ENCODE measurements at regions not wholly inside any gene's neighbourhood (a gene's known extent, or its start where the extent isn't known, plus 50 kb on each side); places are given as distances from the start of the nearest gene placed in this dataset.

GRCh38 chr9:73536403-73536802, 384.7 kb downstream of the ANXA1 start:
- Histone ChIP-seq H3K9me2 (replicated peaks; ENCODE audit: control insufficient read depth, low read length) (no peaks in the 10 kb centered on the region), H3K4me3 (ENCODE audit: low read length) (no peak overlapping the region), H3K4me2 (ENCODE audit: low read length) (no peak overlapping the region), H3K4me1 (ENCODE audit: control insufficient read depth, low read length) (no peaks in the 10 kb centered on the region), H3K27me3 (ENCODE audit: control insufficient read depth, low read length) (no peaks in the 10 kb centered on the region), H4K20me1 (ENCODE audit: control insufficient read depth, insufficient read depth, low read depth, low read length) (no peaks in the 10 kb centered on the region), H3K9me3 (ENCODE audit: control insufficient read depth, insufficient read depth, low read length) (no peaks in the 10 kb centered on the region), H3K27ac (ENCODE audit: low read depth, low read length) (no peak overlapping the region), H3F3A (ENCODE audit: control insufficient read depth, insufficient read depth) (no peaks in the 10 kb centered on the region), H3K36me3 (ENCODE audit: control insufficient read depth, low read length) (no peaks in the 10 kb centered on the region), H3K79me2 (ENCODE audit: control insufficient read depth, low read length) (no peaks in the 10 kb centered on the region)
- TF ChIP-seq, protein P1, sequence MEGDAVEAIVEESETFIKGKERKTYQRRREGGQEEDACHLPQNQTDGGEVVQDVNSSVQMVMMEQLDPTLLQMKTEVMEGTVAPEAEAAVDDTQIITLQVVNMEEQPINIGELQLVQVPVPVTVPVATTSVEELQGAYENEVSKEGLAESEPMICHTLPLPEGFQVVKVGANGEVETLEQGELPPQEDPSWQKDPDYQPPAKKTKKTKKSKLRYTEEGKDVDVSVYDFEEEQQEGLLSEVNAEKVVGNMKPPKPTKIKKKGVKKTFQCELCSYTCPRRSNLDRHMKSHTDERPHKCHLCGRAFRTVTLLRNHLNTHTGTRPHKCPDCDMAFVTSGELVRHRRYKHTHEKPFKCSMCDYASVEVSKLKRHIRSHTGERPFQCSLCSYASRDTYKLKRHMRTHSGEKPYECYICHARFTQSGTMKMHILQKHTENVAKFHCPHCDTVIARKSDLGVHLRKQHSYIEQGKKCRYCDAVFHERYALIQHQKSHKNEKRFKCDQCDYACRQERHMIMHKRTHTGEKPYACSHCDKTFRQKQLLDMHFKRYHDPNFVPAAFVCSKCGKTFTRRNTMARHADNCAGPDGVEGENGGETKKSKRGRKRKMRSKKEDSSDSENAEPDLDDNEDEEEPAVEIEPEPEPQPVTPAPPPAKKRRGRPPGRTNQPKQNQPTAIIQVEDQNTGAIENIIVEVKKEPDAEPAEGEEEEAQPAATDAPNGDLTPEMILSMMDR (IDR thresholded peaks at IDR 0.05; ENCODE audit: low read depth, low read length, poor library complexity, severe bottlenecking), result no peak
- TF ChIP-seq EZH2phosphoT487 (IDR thresholded peaks at IDR 0.05; ENCODE audit: borderline replicate concordance, low read length), result no peak

GRCh38 chr9:73537561-73537960, 385.9 kb downstream of the ANXA1 start:
- H3K4me1 ChIP-seq (ENCODE audit: control insufficient read depth, low read length), result no peaks in the 10 kb centered on the region
- H3F3A ChIP-seq (ENCODE audit: control insufficient read depth, insufficient read depth), result no peaks in the 10 kb centered on the region
- H3K27me3 ChIP-seq (ENCODE audit: control insufficient read depth, low read length), result no peaks in the 10 kb centered on the region
- H3K4me3 ChIP-seq (ENCODE audit: low read length), result no peak overlapping the region
- no peaks in the 10 kb centered on the region for H4K20me1 ChIP-seq (ENCODE audit: control insufficient read depth, insufficient read depth, low read depth, low read length)
- H3K9me2 ChIP-seq (replicated peaks; ENCODE audit: control insufficient read depth, low read length), result no peaks in the 10 kb centered on the region
- TF ChIP-seq, protein P1 (IDR thresholded peaks at IDR 0.05; ENCODE audit: low read depth, low read length, poor library complexity, severe bottlenecking), result no peak
- TF ChIP-seq EZH2phosphoT487 (IDR thresholded peaks at IDR 0.05; ENCODE audit: borderline replicate concordance, low read length), result no peak
- no peak overlapping the region for H3K4me2 ChIP-seq (ENCODE audit: low read length)
- H3K27ac ChIP-seq (ENCODE audit: low read depth, low read length), result no peak overlapping the region
- no peaks in the 10 kb centered on the region for H3K9me3 ChIP-seq (ENCODE audit: control insufficient read depth, insufficient read depth, low read length)
- no peaks in the 10 kb centered on the region for H3K79me2 ChIP-seq (ENCODE audit: control insufficient read depth, low read length)
- H3K36me3 ChIP-seq (ENCODE audit: control insufficient read depth, low read length), result no peaks in the 10 kb centered on the region

DNA sequence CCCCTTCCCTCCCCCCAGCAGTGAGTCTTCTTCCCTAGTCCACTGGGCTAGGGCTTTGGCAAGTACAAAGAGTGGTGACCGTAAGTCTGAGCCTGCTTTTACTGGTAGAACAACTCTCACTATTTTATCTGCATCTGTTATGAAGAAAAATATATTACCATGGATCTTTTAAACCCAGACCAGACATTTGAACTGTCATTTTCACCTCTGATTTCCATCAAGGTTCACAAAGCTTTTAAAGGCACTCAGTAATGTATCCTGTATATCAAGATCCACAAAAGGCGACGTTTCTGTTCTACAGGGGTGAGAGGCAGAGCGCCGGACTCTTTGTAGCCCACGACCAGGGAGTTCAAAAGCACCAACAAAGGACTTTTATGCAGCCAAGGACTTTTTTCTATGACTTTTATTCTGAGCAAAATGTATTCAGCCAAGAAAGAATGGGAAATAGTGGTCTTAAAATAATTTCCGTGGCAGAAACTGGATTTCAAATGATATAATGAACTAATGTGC, 388.3 kb downstream of the ANXA1 start:
- H3K4me2 ChIP-seq (ENCODE audit: low read length), result no peak overlapping the region
- H3K79me2 ChIP-seq (ENCODE audit: control insufficient read depth, low read length), result no peaks in the 10 kb centered on the region
- no peaks in the 10 kb centered on the region for H3K27me3 ChIP-seq (ENCODE audit: control insufficient read depth, low read length)
- no peaks in the 10 kb centered on the region for H4K20me1 ChIP-seq (ENCODE audit: control insufficient read depth, insufficient read depth, low read depth, low read length)
- H3K36me3 ChIP-seq (ENCODE audit: control insufficient read depth, low read length), result no peaks in the 10 kb centered on the region
- no peak overlapping the region for H3K27ac ChIP-seq (ENCODE audit: low read depth, low read length)
- H3K4me3 ChIP-seq (ENCODE audit: low read length), result no peak overlapping the region
- TF ChIP-seq, protein P1 (IDR thresholded peaks at IDR 0.05; ENCODE audit: low read depth, low read length, poor library complexity, severe bottlenecking), result no peak
- no peak for TF ChIP-seq EZH2phosphoT487 (IDR thresholded peaks at IDR 0.05; ENCODE audit: borderline replicate concordance, low read length)
- H3K4me1 ChIP-seq (ENCODE audit: control insufficient read depth, low read length), result no peaks in the 10 kb centered on the region
- no peaks in the 10 kb centered on the region for H3F3A ChIP-seq (ENCODE audit: control insufficient read depth, insufficient read depth)
- no peaks in the 10 kb centered on the region for H3K9me2 ChIP-seq (replicated peaks; ENCODE audit: control insufficient read depth, low read length)
- H3K9me3 ChIP-seq (ENCODE audit: control insufficient read depth, insufficient read depth, low read length), result no peaks in the 10 kb centered on the region

Measured in DOHH2 (cell line).